GM12864 (cell line): ENCODE measurements at regions not wholly inside any gene's neighbourhood (a gene's known extent, or its start where the extent isn't known, plus 50 kb on each side); places are given as distances from the start of the nearest gene placed in this dataset.

Experiments
- DNase-seq: peaks from one replicate; pipeline ENCODE4 v3.0.0-alpha.2; 2011; ENCODE audit warnings: low read depth
- H3K4me3 ChIP-seq: 2 replicates; pipeline ENCODE4 v1.5.1; 2011; ENCODE audit warnings: mild to moderate bottlenecking, low read depth, low read length, control low read depth
- TF ChIP-seq, protein P1 (sequence below): IDR thresholded peaks from 2 replicates; pipeline ENCODE4 v1.5.1; 2011; ENCODE audit warnings: low read depth, mild to moderate bottlenecking, moderate library complexity, low read length, control low read depth, inconsistent platforms; ENCODE audit errors: missing control alignments

GRCh38 chr10:47195274-47195885 is 104.6 kb upstream of the GDF10 start:
- TF ChIP-seq, protein P1, sequence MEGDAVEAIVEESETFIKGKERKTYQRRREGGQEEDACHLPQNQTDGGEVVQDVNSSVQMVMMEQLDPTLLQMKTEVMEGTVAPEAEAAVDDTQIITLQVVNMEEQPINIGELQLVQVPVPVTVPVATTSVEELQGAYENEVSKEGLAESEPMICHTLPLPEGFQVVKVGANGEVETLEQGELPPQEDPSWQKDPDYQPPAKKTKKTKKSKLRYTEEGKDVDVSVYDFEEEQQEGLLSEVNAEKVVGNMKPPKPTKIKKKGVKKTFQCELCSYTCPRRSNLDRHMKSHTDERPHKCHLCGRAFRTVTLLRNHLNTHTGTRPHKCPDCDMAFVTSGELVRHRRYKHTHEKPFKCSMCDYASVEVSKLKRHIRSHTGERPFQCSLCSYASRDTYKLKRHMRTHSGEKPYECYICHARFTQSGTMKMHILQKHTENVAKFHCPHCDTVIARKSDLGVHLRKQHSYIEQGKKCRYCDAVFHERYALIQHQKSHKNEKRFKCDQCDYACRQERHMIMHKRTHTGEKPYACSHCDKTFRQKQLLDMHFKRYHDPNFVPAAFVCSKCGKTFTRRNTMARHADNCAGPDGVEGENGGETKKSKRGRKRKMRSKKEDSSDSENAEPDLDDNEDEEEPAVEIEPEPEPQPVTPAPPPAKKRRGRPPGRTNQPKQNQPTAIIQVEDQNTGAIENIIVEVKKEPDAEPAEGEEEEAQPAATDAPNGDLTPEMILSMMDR, result no peak
- H3K4me3 ChIP-seq, result no peak overlapping the region
- no peak for DNase-seq

DNA sequence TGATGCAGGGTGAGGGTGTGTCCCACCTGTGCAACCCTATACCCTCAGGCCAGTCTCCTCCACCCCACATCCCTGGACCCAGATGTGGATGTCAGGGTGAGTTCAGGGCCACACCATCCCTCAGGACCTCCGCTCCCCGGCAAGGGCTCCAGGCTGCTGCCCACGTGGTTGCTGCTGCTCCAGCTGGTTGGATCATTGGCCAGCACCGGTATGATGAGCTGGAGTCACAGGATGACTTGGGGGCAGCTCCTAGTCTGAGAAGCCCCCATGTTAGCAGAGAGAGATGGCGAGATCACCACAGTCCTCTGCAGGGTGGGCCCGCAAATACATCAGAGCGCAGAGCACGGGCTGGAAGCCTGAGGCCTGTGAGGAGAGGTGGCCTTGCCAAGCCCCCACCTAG is 103.3 kb upstream of the GDF10 start:
- TF ChIP-seq, protein P1, result no peak
- no peak overlapping the region for H3K4me3 ChIP-seq
- no peak for DNase-seq

DNA sequence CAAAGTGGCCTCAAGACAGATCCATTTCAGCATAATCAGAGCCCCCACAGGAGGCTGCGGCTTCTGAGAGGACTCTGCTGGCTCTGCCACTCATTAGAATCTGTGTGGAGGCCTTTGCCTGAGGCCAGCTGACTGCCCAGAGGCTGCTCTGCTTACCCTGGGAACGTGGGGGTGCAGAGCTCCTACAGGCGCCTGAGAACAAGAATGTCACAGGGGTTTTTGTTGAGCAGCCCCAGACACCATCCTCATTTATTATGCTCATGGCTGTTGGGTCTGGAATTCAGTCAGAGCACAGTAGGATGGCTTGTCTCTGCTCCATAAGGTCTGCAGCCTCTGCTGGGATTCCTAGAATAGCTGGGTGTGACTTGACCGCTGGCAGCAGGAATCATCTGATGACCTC is 101.8 kb upstream of the GDF10 start:
- TF ChIP-seq, protein P1, result no peak
- DNase-seq, result no peak
- H3K4me3 ChIP-seq, result no peak overlapping the region

DNA sequence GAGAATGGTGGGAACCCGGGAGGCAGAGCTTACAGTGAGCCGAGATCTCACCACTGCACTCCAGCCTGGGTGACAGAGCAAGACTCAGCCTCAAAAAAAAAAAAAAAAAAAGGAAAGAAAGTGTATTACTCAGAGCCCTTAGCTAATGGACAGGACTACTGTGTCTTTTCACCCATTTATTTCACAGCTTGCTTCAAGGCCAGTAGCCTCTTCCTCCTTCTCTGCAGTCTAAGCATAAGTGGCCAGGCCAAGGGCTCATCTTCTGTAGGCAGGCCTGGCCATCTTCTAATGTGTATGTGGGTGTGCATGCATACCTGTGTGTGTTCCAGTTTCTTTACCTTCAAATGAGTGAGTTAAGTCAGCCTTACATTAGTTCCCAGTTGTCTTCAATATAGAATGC is 94.8 kb upstream of the GDF10 start:
- DNase-seq, result no peak
- H3K4me3 ChIP-seq, result no peak overlapping the region
- TF ChIP-seq, protein P1, result no peak

GRCh38 chr10:47206449-47207280 is 93.3 kb upstream of the GDF10 start:
- TF ChIP-seq, protein P1, result no peak
- no peak overlapping the region for H3K4me3 ChIP-seq
- DNase-seq, result no peak

- TF ChIP-seq, protein P1, result no peak
- no peak for DNase-seq
- no peak overlapping the region for H3K4me3 ChIP-seq
Measured at GRCh38 chr10:47207281-47207615, 92.7 kb upstream of the GDF10 start.
